Gastroesophageal sphincter (tissue), 4 donors: ENCODE measurements at regions not wholly inside any gene's neighbourhood (a gene's known extent, or its start where the extent isn't known, plus 50 kb on each side); places are given as distances from the start of the nearest gene placed in this dataset.
"Not testable (repeated sequence)": the region's sequence is repeated elsewhere in the genome, so short reads cannot be mapped to it uniquely, and the experiment has no call there.

Source experiments
- ATAC-seq: fragments of 150-250 bp; one replicate; pipeline ENCODE4 v1.9.1; 2016; ENCODE audit warnings: mild to moderate bottlenecking, moderate library complexity
- H3K27ac ChIP-seq, 4 donors: fragments of 200-600 bp; sonication (generic) in 3 of 4; 1 replicate in 3 of 4; 2 replicates in 1 of 4; pipeline ENCODE4 v1.5.1; 2016 to 2019
- H3K27me3 ChIP-seq: fragments of 200-600 bp; sonication (generic); one replicate; pipeline ENCODE4 v1.5.1; 2019
- H3K36me3 ChIP-seq, 2 donors: fragments of 200-600 bp; sonication (generic); one replicate each; pipeline ENCODE4 v1.5.1; 2019; ENCODE audit warnings: control low read depth in 1 of 2
- H3K4me1 ChIP-seq, 3 donors: fragments of 200-600 bp; sonication (generic); 1 replicate in 2 of 3; 2 replicates in 1 of 3; pipeline ENCODE4 v1.5.1; 2016 to 2019; ENCODE audit warnings: control low read depth in 2 of 3
- H3K4me3 ChIP-seq, 2 donors: fragments of 200-600 bp; sonication (generic); one replicate each; pipeline ENCODE4 v1.5.1; 2019; ENCODE audit warnings: mild to moderate bottlenecking in 1 of 2, moderate library complexity in 1 of 2
- H3K9me3 ChIP-seq, 3 donors: fragments of 200-600 bp; sonication (generic); one replicate each; pipeline ENCODE4 v1.5.1; 2017 to 2019; ENCODE audit warnings: control low read depth in 2 of 3
- EP300 ChIP-seq: sonication (generic); formaldehyde crosslinking; IDR thresholded peaks from one replicate; pipeline ENCODE4 v1.6.1; 2017; ENCODE audit warnings: antibody characterized with exemption, mild to moderate bottlenecking
- POLR2A ChIP-seq, 2 donors: fragments of 450-650 bp; IDR thresholded peaks; one replicate each; pipeline ENCODE4 v1.6.1; 2017; ENCODE audit warnings: antibody characterized with exemption in 2 of 2, mild to moderate bottlenecking in 2 of 2, moderate library complexity in 1 of 2
- POLR2AphosphoS5 ChIP-seq: sonication (generic); formaldehyde crosslinking; IDR thresholded peaks from one replicate; pipeline ENCODE4 v1.6.1; 2017; ENCODE audit warnings: antibody characterized with exemption
- WGBS, 2 donors: methylation state at CpG; one replicate each; pipeline ENCODE4 v1.1.5; 2018; ENCODE audit warnings: low coverage in 1 of 2; 5-methylcytosine and 5-hydroxymethylcytosine counted together
- TF ChIP-seq, protein P1 (sequence below), 4 experiments: fragments of 200-600 bp in 2 of 4; fragments of 450-650 bp in 2 of 4; sonication (generic) in 1 of 4; IDR thresholded peaks; one replicate each; pipeline ENCODE4 v1.5.1; 2017 to 2019; ENCODE audit warnings: antibody characterized with exemption in 4 of 4, mild to moderate bottlenecking in 2 of 4, moderate library complexity in 2 of 4

DNA sequence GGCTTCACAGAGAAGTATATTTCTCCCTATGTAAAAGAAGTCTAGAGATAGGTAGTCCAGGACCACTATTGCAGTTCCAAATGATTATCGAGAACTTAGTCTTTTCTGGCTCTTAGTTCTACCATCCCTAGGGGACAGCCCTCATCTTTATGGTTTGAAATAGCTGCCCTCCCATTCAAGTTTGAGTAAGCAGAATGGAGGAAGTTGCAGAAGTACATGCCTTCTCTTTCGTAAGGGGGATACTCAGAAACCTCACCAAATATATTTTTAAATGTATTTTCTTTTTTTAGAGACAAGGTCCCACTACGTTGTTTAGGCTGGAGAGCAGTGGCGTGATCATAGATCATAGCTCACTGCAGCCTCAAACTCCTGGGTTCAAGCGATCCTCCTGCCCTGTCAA, 236.8 kb upstream of the RREB1 start:
- TF ChIP-seq POLR2AphosphoS5 (no peak), EP300 (no peak), POLR2A (IDR thresholded peaks at IDR 0.05) (no peak)
- TF ChIP-seq, protein P1, sequence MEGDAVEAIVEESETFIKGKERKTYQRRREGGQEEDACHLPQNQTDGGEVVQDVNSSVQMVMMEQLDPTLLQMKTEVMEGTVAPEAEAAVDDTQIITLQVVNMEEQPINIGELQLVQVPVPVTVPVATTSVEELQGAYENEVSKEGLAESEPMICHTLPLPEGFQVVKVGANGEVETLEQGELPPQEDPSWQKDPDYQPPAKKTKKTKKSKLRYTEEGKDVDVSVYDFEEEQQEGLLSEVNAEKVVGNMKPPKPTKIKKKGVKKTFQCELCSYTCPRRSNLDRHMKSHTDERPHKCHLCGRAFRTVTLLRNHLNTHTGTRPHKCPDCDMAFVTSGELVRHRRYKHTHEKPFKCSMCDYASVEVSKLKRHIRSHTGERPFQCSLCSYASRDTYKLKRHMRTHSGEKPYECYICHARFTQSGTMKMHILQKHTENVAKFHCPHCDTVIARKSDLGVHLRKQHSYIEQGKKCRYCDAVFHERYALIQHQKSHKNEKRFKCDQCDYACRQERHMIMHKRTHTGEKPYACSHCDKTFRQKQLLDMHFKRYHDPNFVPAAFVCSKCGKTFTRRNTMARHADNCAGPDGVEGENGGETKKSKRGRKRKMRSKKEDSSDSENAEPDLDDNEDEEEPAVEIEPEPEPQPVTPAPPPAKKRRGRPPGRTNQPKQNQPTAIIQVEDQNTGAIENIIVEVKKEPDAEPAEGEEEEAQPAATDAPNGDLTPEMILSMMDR (IDR thresholded peaks at IDR 0.05) = no peak
- H3K27me3 ChIP-seq = no peaks in the 10 kb centered on the region
- H3K9me3 ChIP-seq = peaks cover 0 to 7% (median 0%) of the 10 kb centered on the region in 3 donors
- no peaks in the 10 kb centered on the region for H3K36me3 ChIP-seq
- H3K4me3 ChIP-seq = no peak overlapping the region
- whole genome bisulfite sequencing, 2 donors = 95 to 100% methylated on average over 4 to 5 of the region's 5 CpGs
- no peaks in the 10 kb centered on the region for H3K4me1 ChIP-seq
- ATAC-seq = no peak
- no peak overlapping the region for H3K27ac ChIP-seq

DNA sequence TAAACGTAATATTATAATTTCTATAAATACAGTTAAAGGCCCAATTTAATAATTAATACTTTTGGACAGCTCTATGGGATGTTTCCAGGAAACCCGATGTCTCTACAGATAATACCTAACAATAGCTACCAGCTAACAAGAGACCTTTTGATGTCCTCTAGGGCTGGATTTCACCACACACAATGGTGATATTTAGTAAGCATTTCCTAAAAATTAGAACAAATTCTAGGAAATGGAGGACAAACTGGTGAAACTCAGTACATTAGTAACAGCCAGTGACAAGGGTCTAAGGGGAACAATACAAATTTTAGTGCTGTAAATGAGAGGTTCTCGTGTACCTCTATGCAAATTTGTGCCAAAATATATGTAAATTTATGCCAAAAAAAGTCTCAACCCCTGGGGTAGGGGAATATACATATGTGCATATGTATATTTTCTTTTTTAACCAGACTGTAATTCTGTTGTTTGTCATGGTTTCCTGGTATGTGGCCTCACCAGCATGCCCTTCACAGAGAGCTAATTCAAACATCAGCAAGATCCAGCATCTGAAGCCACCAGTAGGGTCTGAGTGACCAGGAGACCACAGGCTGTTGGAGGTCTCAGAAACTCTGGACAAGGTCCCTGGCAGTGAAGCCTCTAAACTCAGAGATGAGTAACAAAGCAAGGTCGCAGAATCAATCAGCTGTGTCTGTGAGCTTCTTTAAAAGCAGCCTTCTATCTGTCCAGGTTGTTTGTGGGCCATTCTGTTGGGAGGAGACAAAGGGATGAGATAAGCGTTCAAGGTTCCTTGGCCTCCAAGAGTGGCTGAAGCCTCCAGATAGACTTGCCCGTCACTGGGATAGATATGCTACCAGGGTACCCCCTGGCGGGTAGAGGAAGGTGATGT, 235.1 kb upstream of the RREB1 start:
- no peaks in the 10 kb centered on the region for H3K36me3 ChIP-seq
- no peaks in the 10 kb centered on the region for H3K27me3 ChIP-seq
- no peak for ATAC-seq
- no peaks in the 10 kb centered on the region for H3K4me1 ChIP-seq
- no peak for TF ChIP-seq POLR2A (IDR thresholded peaks at IDR 0.05)
- no peak overlapping the region for H3K4me3 ChIP-seq
- no peak overlapping the region for H3K27ac ChIP-seq
- H3K9me3 ChIP-seq = peaks cover 0 to 7% (median 0%) of the 10 kb centered on the region in 3 donors
- WGBS, 2 donors = 81 to 82% methylated on average over 4 to 7 of the region's 7 CpGs

DNA sequence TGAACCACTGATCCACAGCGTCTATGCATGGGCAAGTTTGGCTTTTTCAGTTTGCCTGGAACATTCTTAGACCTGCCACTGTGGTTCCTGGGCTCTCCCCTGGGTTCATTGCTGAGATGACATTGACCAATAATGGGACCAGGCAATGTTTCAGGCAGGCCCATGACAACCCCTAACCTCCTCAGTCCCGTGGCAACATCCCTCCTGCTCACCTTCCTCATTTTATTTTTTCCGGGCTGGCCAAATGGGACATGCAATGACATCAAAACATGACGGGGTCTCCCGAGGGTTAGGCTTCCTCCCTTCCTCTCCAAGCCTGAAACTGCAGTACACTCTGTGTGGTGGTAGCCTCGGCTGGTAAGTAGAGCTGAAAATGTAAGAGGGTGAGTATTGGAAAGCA, 234.0 kb upstream of the RREB1 start:
- peaks cover 0 to 7% (median 0%) of the 10 kb centered on the region in 3 donors for H3K9me3 ChIP-seq
- no peak for ATAC-seq
- H3K27me3 ChIP-seq = no peaks in the 10 kb centered on the region
- WGBS, 2 donors = 72 to 100% methylated on average over 1 to 6 of the region's 6 CpGs
- no peak overlapping the region for H3K27ac ChIP-seq
- H3K4me1 ChIP-seq = no peaks in the 10 kb centered on the region
- H3K4me3 ChIP-seq = no peak overlapping the region
- TF ChIP-seq POLR2AphosphoS5 (no peak), EP300 (no peak), POLR2A (IDR thresholded peaks at IDR 0.05) (no peak)
- TF ChIP-seq, protein P1 (IDR thresholded peaks at IDR 0.05) = no peak
- no peaks in the 10 kb centered on the region for H3K36me3 ChIP-seq

DNA sequence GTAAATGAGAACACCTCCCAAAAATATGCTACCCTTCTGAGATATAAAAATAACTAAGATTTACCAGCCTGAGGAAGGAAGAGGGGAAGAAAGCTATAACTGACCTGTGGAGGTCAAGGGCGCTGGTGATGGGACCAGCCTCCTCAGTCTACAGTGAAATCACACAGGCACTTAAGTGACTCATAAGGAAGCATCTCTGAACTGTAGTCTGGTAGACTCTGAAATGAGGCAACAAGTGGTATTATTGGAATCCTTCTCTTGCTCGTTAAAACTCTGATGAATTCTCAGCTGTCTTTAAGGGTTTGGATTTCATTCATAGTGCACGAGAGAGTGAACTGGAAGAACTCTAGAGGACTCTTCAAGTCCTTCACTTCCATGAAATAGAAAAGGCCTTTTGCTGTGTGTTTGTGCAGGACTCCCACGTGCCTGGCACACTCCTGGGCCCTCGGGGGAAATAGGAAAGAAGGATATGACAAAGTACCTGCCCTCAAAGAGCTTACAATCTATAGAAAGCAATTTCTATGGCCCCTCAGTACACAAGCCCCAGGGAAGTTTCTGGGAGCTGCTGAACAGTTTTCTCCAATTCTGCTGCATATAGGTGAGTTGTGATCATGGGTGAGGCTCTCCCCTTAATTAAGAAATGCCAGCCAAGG, 231.8 kb upstream of the RREB1 start:
- Histone ChIP-seq H3K9me3 (no peaks in the 10 kb centered on the region), H3K27me3 (no peaks in the 10 kb centered on the region), H3K36me3 (no peaks in the 10 kb centered on the region), H3K4me3 (no peak overlapping the region), H3K27ac (no peak overlapping the region), H3K4me1 (no peaks in the 10 kb centered on the region)
- TF ChIP-seq EP300 (no peak), POLR2A (IDR thresholded peaks at IDR 0.05) (no peak), POLR2AphosphoS5 (no peak)
- TF ChIP-seq, protein P1 (IDR thresholded peaks at IDR 0.05) = no peak
- WGBS, 2 donors = 62 to 71% methylated on average over 4 to 5 of the region's 5 CpGs
- no peak for ATAC-seq

DNA sequence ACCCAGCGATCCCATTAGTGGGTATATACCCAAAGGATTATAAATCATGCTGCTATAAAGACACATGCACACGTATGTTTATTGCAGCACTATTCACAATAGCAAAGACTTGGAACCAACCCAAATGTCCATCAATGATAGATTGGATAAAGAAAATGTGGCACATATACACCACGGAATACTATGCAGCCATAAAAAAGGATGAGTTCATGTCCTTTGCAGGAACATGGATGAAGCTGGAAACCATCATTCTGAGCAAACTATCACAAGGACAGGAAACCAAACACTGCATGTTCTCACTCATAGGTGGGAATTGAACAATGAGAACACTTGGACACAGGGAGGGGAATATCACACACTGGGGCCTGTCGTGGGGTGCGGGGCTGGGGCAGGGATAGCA, 230.0 kb upstream of the RREB1 start:
- H3K4me3 ChIP-seq, H3K4me1 ChIP-seq, H3K27me3 ChIP-seq, H3K9me3 ChIP-seq, H3K36me3 ChIP-seq, H3K27ac ChIP-seq, ATAC-seq: not testable (repeated sequence)
- WGBS, 2 donors = 58 to 85% methylated on average over 2 to 5 of the region's 5 CpGs
